RKO (cell line): ENCODE measurements at regions not wholly inside any gene's neighbourhood (a gene's known extent, or its start where the extent isn't known, plus 50 kb on each side); places are given as distances from the start of the nearest gene placed in this dataset.
A peak's percentile ranks its signal among the peaks of the same experiment; 100 is the strongest.
"Not testable (repeated sequence)": the region's sequence is repeated elsewhere in the genome, so short reads cannot be mapped to it uniquely, and the experiment has no call there.

Experiments
- DNase-seq: peaks from one replicate; pipeline ENCODE4 v3.0.0-alpha.2; 2016; ENCODE audit warnings: low spot score

DNA sequence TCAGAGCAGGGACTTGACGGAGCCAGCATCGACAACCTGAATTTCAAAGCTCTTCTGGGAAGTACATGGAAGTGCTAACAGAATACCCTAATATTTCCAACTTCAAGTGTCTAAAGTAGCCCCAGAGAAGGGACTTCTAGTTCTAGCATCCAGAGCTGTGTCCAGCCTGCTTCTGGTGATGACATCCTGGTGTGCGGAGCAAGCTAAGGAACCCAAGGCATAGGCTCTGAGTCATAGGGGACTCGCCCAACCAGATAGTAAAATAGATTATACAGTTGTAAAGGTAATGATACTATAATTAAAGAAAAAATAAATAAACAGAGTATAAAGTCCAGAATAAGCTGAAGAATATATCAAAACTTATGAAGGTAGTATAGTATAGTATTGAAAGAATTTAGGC lies 108.1 kb upstream of the SERPINE2 start:
- no peak for DNase-seq

DNA sequence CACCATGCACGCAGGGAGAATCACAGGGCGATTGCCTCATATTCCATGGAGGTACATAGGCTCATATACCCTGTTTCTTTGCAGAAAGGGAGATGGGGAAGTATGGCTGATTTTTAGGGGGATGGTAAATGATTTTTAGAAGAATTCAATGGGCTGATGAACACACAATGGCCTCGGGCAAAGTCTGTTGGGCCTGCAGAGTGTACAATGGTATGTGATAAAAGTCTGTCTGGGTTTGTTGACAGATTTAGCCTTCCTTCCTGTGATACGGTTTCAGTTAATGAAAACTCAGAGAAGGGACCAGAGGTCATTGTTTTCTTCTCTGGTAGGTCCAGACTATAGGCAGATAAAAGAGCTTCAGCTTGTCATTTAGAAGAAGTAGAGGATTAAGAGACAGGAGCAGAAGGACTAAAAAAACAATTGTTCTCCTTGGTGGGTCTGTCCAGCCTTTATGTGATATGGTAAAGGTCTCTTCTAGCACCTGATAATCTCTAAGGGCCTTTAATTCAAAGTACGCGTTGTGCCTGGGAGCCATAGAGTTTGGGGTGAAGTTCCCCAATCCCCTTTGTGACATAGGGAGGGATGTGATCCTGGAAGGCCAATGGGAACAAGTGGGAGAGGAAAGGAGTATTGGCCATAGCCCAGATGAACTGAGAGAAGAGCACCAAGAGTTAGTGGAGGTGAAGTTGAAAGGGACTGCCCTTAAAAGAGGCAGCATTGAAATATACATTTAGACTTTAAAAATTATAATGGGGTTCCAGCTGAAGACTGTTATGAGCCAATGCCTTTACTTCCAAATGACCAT lies 107.5 kb upstream of the SERPINE2 start:
- DNase-seq, result no peak

DNA sequence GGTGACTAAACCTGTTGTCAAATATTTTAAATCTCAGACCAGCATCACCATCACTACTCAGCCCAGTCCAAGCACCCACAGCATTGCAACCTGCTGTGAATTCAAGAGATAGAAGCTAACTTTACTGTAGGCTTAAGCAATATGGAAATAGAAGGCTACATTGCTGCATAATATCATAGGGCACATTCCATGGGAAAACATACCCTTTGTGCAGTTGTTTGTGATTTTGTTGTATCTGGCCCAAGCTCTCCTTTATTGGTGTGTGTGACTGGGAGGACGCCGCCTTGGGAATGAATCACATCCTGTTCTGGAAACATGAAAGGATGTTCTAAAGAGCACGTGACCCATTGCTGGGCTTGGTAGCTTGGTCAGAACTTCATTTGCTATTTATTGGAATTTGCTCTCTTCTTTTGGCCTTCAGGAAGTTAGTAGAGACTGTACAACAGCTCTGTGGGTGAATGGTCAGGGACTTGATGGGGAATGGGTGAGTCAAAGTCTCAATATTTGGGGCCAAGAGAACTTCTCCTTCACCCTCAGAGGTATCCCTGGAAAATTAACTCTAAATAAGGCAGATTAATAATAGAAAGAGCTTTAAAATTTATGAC lies 106.8 kb upstream of the SERPINE2 start:
- DNase-seq, result peak; percentile 55

DNA sequence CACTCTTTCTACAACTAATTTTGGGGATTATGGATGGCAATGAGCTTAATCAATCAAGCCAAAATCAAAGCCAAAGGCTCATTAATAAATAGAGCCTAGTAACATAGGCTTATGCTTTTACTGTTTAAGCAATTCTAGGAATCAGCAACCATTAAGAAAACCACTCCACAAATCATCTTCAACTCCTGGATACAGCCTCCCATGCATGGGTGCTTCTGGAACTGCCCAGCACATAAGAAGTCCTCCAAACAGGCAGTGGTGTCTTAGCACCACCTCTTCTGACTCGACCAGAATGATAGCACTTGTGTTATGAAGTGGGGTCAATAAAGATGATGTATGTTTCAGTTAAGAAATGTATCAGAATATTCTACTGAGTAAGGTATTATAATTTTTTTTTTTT lies 104.4 kb upstream of the SERPINE2 start:
- no peak for DNase-seq

DNA sequence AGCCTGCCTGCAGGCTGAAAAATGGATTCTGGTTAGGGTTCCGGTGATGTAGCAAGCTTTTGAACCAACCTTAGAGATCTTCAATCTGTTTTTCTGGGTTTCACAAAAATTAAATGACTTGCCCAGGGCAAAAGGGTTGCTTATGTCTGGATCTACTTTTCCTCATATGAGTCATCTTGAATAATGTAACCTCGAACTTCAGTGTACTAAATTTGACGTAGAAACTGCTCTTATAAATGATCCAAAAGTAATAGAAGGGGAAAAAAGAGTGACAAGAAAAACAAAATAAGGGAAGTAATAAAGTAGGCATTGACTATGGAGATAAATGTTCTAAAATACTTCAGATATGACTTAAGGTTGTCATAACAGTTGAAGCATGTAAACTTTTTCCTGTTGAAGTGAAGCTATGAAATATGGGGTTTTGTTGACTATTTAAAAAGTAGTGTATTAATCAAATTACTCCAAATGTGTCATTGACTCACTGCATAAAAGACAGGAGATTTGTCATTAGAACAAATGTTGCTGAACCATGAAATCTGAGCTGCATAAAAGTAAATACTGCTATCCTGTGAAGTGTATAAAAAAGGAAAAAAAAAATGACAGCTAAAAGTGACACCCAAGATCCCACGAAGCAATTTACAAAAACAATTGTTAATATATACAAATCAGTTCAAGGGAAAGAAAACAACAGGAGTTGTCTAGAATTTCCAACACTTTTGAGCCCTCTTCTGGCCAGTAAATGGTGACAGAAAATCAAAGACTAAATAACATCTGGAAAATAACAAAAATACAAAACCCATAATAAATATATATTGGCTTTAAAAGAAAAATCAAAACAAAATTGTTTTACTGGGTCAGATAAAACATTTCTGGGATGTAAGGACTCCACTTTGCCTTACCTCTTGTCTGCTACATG lies 103.6 kb upstream of the SERPINE2 start:
- DNase-seq, result no peak

DNA sequence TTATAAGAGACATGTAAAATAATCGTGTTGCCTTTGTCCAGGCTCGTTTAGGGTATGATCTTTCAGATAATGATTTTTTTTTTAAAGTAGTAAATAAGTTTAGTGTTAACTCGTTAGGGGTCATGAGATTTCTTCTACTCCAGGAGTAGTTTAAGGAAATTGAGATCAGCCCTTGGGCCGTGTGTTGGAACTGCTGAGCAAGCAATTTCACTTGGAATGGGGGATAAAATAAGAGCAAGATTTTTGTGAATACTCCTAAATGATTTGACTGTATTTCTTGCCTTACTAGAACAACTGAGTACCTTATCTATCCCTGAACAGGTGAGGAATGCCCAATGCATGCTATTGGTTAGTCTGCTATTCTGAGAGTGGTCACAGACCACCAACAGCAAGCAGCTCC lies 102.2 kb upstream of the SERPINE2 start:
- no peak for DNase-seq

DNA sequence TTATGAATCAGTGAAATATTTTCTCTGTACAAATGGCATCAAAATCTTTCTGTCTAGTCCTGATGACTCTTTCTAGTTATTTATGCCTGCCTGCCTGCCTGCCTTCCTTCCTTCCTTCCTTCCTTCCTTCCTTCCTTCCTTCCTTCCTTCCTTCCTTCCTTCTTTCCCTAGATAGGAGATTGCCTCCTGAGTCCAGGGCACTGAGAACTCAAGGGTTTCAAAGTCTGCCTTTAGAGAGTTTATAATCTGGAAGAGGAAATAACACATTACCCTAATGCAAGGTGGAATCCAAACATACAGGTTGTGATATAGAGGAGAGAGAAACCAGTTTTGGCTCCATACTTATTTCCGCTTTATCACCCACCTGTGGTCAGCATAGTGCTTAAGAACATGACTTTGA lies 98.1 kb upstream of the SERPINE2 start:
- DNase-seq, result no peak

DNA sequence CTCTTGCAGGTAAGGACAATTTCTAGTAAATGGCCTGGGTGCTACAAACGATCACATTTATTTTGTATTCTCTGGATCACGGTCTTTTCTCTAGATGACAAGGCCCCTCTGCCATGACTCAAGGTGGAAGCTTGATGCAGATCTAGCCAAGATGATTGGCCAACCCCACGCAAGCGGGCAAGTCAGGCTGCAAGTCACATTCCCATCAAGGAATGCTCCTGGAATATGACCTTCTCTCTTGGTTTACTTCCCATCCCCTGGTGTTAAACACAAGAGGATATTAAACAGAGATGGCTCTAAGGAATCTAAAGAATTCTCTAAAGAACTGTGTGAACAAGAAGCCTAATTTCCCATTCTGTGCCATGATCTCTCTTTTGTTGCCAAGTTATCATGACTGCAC lies 97.3 kb upstream of the SERPINE2 start:
- DNase-seq, result no peak

DNA sequence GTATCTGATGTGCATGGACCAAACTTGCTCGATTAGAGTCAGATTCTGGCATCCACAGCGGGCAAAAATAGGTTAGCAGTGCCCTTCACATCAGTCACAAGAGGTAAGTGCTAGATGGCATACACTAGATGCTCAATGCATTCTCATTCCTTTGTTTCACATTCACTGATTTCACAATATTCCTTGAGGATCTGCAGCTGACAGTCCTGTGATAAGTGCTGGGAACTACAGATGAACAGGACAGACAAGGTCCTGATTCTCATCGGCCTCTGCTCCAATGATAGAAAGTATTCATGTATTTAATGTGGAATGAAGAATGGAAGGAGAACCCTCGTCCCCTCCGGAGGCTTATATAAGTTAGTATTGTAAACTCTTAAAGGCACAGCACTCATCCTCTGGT lies 96.8 kb upstream of the SERPINE2 start:
- no peak for DNase-seq

DNA sequence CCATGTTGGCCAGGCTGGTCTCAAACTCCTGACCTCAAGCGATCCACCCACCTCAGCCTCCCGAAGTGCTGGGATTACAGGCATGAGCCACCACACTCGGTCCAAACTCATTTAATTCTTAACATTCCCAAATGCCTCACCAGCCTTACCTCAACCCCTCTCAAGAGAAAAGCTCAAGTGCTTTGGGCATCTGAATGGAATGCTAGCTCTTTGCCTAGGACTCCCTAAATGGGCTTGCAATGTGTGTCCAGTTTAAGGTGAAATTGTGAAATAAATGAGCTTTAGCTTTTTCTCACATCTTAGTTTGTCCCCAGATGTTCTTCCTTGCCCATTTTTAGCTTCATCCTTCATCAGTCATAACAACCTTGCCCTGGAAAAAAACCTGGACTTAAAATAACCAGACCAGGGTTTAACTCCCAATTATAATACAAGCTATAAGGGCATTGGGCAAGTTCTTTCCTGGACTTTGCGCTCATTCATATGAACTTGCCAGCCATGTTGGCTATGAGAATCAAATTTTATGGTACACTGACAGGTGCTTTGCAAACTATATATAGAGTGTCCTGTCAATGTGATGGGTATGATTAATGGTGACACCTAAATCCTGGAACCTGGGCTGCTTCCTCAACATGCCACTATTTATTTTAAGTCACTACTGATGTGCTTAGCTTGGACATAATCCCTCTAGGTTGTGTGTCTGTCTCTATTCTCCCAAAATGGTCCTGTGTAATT lies 95.1 kb upstream of the SERPINE2 start:
- DNase-seq, result no peak

DNA sequence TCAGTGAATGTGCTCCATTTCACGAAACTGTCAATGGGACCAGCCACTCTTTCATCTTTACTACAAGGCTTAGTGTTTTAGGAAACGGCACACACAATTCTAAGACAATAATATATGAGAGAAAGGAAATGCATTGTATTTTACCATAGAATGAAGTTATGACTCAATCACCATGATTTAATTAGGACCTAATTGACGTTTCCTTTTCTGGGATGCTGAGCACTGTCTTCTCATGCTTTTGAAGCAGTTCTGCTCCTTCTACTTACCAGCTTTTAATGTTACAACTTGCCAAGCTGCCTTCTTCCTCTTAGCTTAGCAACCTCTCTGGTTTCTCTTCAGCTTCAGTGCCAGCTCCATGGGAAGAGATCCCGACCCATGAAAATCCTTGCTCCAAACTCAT lies 94.3 kb upstream of the SERPINE2 start:
- DNase-seq, result no peak

DNA sequence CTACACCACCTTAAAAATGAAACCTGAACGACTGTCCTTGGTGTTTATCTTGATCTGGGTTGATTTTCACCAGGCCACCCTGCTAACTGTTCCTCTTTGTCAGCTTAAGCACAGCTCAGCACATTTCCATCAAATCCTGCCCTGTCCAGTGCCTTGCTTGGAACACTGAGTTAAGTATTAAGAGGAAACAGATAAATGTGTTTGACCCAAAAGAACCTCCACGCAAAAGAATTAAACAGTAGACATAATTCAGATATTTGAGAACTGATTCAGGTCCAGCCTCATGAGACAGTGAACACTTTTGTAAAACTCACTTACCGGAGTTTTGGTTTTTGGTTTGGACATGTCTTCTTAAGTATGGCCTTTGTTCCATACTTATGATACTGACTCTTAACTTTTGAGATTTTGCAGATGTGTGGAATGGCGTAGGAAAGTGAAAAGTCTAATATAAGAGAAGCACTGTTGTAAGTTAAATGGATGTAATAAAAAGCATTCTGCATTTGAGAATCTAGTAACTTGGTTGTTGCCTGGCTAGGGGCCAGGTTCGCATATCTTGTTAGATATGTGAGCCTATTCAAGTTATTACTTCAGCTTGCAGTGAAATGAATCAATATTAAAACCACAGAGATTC lies 88.9 kb upstream of the SERPINE2 start:
- DNase-seq, result no peak

DNA sequence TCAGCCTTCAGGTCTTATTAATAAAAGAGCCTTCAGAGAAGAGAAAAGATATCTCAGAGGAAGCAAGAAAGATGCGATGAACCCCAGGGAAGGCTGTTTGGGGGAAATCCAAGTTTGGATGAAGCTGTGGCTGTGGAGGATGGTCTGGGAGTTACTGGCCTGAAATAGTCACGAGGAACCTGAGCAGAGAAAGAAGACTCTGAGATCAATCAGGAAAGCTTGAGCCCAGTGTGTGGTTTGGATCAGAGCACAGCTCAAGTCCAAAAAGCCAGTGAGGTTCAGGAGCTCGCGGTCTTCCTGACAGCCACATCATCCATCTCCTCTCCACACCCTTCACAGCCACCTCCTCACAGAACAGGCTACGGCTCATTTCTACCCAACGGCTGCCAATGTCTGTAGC lies 87.4 kb upstream of the SERPINE2 start:
- DNase-seq, result no peak

DNA sequence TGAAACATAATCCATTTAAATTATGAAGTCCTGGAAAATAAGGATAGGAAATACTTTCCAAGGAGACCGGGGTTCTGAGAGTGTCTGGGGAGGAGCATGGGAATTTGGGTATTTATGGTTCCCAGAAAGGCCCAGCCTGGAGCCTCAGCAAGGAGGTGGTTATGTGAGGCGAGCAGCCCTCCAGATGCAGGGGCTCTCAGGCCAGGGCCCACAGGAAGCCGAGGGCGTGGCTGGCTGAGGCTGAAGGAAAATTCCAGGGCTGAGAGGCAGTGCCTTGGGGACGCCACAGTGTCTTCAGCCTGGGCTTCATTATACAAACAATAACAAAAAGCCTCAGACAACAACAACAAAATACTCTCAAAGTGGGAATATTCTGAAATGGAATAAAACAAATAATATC lies 86.9 kb upstream of the SERPINE2 start:
- DNase-seq, result no peak

DNA sequence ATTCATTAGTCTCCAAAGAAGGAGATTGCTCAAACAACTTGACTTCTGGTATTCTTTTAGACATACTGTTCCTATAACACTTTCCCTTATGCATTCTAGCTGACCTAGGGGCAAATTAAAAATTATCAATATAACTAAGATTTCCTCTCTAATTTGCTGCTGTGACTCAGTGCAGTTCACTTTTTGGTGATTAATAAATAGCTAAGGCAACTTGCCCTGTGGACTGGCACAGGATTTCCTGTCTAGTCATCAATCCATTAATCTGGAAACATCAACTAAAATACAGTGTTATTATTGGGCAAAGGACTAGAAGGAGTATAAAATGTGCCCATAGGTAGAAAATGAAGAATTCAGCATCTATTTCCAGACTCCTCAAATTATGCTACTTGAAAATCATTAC lies 83.5 kb upstream of the SERPINE2 start:
- no peak for DNase-seq

DNA sequence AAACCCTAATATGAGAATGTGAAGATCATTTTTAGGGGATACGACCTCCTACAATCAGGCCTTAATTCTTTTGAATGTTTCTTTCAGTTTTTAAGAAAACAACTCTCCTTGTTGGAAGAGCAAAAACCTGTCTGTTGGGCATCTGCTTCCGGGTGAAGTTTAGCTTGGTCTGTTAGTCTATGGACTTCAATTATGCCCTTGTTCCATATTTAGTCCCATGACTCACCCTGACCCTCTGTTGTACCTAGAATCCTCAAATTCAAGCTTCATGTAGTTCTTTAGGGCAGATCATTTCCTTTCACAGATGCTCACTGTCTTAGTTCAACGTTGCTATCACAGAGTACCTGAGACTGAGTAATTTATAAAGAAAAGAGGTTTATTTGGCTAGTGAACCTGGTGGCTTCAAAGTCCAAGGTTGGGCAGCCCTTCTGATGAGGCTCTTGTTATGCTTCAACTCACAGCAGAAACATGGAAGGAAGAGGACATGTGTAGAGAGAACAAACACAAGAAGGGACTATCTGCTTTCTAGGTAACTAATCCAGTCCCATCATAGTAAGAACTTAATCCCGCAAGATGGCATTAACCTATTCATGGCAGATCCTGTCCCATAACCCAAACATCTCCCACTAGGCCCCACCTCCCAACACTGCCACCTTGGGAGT lies 82.5 kb upstream of the SERPINE2 start:
- DNase-seq, result no peak

DNA sequence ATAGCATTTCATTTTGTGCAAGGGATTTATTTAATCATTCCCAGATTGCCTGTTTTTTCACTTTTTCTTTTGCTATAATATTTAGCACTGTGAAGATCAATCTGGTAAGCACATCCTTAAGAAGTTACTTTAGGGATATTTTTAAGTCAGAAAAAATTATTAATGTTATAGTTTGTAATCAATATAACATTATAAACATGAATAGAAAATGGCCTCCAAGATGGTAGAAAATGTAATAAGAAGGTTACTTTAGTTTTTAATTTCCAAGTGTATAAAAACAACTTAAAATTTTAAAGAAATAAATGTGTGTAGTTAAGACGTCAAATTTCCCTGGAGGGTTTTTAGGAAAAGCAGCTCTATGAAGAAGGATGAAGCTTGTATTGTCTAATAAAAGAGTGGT lies 81.9 kb upstream of the SERPINE2 start:
- no peak for DNase-seq

DNA sequence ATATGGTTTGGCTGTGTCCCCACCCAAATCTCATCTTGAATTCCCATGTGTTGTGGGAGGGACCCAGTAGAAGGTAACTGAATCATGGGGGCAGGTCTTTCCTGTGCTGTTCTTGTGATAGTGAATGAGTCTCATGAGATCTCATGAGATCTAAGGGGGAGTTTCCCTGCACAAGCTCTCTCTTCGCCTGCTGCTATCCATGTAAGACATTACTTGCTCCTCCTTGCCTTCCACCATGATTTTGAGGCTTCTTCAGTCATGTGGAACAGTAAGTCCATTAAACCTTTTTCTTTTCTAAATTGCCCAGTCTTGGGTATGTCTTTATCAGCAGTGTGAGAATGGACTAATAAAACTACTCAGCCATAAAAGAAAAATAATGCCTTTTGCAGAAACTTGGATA lies 80.8 kb upstream of the SERPINE2 start:
- DNase-seq, result not testable (repeated sequence)

DNA sequence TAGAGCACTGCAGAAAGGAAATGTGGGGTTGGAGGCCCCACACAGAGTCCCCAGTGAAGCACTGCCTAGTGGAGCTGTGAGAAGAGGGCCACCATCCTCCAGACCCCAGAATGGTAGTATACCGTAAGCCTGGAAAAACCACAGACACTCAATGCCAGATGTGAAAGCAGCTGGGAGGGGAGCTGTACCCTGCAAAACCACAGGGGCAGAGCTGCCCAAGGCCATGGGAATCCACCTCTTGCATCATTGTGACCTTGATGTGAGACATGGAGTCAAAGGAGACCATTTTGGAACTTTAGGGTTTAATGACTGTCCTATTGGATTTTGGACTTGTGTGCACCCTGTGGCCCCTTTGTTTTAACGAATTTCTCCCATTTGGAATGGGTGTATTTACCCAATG lies 75.3 kb upstream of the SERPINE2 start:
- DNase-seq, result no peak

DNA sequence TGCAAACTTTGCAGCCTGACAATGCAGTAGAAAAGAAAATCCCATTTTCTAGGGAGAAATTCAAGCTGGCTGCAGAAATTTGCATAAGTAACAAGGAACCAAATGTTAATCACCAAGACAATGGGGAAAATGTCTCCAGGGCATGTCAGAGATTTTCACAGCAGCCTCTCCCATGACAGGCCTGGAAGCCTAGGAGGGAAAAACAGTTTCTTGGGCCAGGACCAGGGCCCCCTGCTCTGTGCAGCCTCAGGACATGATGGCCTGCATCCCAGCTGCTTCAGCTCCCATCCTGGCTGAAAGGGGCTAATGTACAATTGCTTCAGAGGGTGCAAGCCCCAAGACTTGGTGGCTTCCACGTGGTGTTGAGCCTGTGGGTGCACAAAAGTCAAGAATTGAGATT lies 74.8 kb upstream of the SERPINE2 start:
- DNase-seq, result not testable (repeated sequence)

DNA sequence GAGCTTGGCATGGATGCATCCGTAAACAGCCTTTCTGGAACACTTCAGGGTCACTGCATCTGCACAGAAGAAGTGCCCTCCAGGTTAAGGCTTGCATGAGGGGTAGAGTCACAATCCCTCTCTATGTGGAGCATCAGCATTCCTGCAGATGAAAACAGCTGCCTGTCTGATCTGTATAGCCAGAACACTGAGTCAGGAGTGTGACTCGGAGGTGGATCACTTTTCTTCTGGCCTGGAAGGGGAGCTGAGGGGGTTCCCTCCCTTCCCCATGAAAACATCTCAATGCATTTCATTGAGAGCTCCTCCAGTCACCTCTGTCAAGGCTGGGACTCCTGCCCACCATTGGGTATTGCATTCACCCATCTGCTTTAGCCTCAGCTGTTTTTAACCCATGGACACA lies 72.5 kb upstream of the SERPINE2 start:
- no peak for DNase-seq
